ENCODE measurements at regions not wholly inside any gene's neighbourhood (a gene's known extent, or its start where the extent isn't known, plus 50 kb on each side); places are given as distances from the start of the nearest gene placed in this dataset.

DNA sequence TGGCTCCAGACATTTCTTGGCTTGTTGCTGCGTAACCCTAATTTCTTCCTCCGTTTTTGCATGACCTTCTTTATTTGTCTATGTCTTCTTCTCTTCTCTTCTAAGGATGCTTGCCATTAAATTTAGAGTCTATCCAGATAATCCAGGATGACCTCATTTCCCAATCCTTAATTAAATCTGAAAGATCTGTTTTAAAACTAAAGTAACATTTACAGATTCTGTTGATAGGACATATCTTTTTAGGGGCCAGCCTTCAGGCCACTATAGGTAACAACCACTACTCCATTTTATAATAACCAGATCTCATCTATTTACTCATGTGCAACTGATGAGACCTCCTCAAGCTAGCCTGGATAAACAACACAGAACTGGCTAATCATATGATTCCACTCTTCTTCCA lies 490.5 kb upstream of the SLC10A2 start:
- TF ChIP-seq POLR2A (IDR thresholded peaks at IDR 0.05), result no peak
- TF ChIP-seq, protein P1, sequence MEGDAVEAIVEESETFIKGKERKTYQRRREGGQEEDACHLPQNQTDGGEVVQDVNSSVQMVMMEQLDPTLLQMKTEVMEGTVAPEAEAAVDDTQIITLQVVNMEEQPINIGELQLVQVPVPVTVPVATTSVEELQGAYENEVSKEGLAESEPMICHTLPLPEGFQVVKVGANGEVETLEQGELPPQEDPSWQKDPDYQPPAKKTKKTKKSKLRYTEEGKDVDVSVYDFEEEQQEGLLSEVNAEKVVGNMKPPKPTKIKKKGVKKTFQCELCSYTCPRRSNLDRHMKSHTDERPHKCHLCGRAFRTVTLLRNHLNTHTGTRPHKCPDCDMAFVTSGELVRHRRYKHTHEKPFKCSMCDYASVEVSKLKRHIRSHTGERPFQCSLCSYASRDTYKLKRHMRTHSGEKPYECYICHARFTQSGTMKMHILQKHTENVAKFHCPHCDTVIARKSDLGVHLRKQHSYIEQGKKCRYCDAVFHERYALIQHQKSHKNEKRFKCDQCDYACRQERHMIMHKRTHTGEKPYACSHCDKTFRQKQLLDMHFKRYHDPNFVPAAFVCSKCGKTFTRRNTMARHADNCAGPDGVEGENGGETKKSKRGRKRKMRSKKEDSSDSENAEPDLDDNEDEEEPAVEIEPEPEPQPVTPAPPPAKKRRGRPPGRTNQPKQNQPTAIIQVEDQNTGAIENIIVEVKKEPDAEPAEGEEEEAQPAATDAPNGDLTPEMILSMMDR (IDR thresholded peaks at IDR 0.05), result no peak
- TF ChIP-seq EP300 (IDR thresholded peaks at IDR 0.05), result no peak
- TF ChIP-seq POLR2AphosphoS5 (IDR thresholded peaks at IDR 0.05), result no peak
